ENCODE measurements at regions not wholly inside any gene's neighbourhood (a gene's known extent, or its start where the extent isn't known, plus 50 kb on each side); places are given as distances from the start of the nearest gene placed in this dataset.
"Not testable (repeated sequence)": the region's sequence is repeated elsewhere in the genome, so short reads cannot be mapped to it uniquely, and the experiment has no call there.

DNA sequence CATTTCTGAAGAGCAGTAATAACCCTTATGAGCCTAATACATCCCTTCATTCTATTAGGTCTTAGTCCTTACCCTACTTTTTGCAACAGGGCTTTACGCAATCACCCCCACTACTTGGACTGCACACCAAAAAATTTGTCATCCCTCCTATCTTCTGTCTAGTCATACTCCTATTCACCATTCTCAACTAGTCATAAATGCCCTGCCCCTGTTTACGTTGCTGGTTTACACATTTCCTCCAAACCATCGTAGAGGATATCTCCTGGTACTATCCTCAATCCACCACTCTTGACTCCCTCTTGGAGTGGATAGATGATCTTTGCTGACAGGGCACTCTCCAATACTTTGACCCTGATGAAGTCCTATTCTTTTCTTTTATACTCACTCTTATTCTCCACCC is 98.2 kb upstream of the CCNG1 start:
- Histone ChIP-seq H3K9me3 (no peaks in the 10 kb centered on the region), H3K27me3 (replicated peaks; ENCODE audit: control insufficient read depth, insufficient read depth, low read length) (no peaks in the 10 kb centered on the region), H3K4me3 (ENCODE audit: low read depth, low read length) (no peak overlapping the region), H3K36me3 (ENCODE audit: control insufficient read depth, insufficient read depth, low read length) (no peaks in the 10 kb centered on the region), H3K4me1 (no peaks in the 10 kb centered on the region)
- H3K27ac Mint-ChIP-seq (ENCODE audit: unreplicated experiment): no peak overlapping the region
- intact Hi-C loops (cut with micrococcal nuclease; ENCODE audit: unreplicated experiment): no loop called here
- no TSS peak for BruUV-seq (replicated peaks)
- H3K27me3 Mint-ChIP-seq (ENCODE audit: insufficient read depth, unreplicated experiment): no peaks in the 10 kb centered on the region
- peaks cover 8% of the 10 kb centered on the region for H3K4me1 Mint-ChIP-seq (ENCODE audit: low read depth, unreplicated experiment)
- no peaks in the 10 kb centered on the region for H3K36me3 Mint-ChIP-seq (ENCODE audit: insufficient read depth, unreplicated experiment)
- H3K4me3 Mint-ChIP-seq (ENCODE audit: unreplicated experiment): no peak overlapping the region
- ChIA-PET POLR2A (no interaction called here), CTCF (no interaction called here)
- DNase-seq: no peak
- TF ChIP-seq CTCF (IDR thresholded peaks at IDR 0.05; ENCODE audit: insufficient read depth in 1 of 2, low read depth in 1 of 2, low read length in 1 of 2, severe bottlenecking in 1 of 2, unreplicated experiment in 1 of 2): no peak
- peaks cover 20% of the 10 kb centered on the region for H3K9me3 Mint-ChIP-seq (ENCODE audit: unreplicated experiment)

GRCh38 chr5:163340378-163340777 is 97.0 kb upstream of the CCNG1 start:
- H3K4me1 Mint-ChIP-seq (ENCODE audit: low read depth, unreplicated experiment); H3K4me3 ChIP-seq (ENCODE audit: low read depth, low read length); H3K36me3 ChIP-seq (ENCODE audit: control insufficient read depth, insufficient read depth, low read length); H3K27me3 Mint-ChIP-seq (ENCODE audit: insufficient read depth, unreplicated experiment); H3K9me3 Mint-ChIP-seq (ENCODE audit: unreplicated experiment); H3K4me3 Mint-ChIP-seq (ENCODE audit: unreplicated experiment); intact Hi-C loops (cut with micrococcal nuclease; ENCODE audit: unreplicated experiment); POLR2A ChIA-PET; H3K27me3 ChIP-seq (replicated peaks; ENCODE audit: control insufficient read depth, insufficient read depth, low read length); DNase-seq; BruUV-seq (replicated peaks); H3K27ac Mint-ChIP-seq (ENCODE audit: unreplicated experiment); H3K36me3 Mint-ChIP-seq (ENCODE audit: insufficient read depth, unreplicated experiment); H3K4me1 ChIP-seq; H3K9me3 ChIP-seq; CTCF ChIA-PET: not testable (repeated sequence)

DNA sequence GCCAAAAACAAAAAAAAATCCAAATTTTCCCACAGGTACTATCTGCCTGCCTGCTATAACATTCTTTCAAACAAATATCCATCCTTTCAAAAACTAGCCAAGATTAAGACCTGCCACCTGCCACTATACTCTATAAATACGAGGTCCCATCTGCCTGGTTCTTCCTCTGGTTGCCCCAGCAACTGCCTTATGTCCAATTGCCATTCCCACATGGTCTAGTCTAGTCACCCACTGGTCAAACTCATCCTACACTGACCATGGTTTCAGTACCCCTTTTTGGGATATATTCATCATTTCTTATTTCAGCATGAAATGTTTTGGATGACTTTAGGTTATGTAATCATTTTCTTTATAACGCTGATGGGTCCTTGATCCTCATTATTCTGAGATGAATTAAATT is 95.1 kb upstream of the CCNG1 start:
- BruUV-seq (replicated peaks): no TSS peak
- no peaks in the 10 kb centered on the region for H3K9me3 Mint-ChIP-seq (ENCODE audit: unreplicated experiment)
- H3K4me1 Mint-ChIP-seq (ENCODE audit: low read depth, unreplicated experiment): no peaks in the 10 kb centered on the region
- no peaks in the 10 kb centered on the region for H3K27me3 Mint-ChIP-seq (ENCODE audit: insufficient read depth, unreplicated experiment)
- no peaks in the 10 kb centered on the region for H3K36me3 Mint-ChIP-seq (ENCODE audit: insufficient read depth, unreplicated experiment)
- no peaks in the 10 kb centered on the region for H3K4me1 ChIP-seq
- intact Hi-C loops (cut with micrococcal nuclease; ENCODE audit: unreplicated experiment): no loop called here
- no peaks in the 10 kb centered on the region for H3K9me3 ChIP-seq
- H3K4me3 ChIP-seq (ENCODE audit: low read depth, low read length): no peak overlapping the region
- TF ChIP-seq CTCF (IDR thresholded peaks at IDR 0.05; ENCODE audit: insufficient read depth in 1 of 2, low read depth in 1 of 2, low read length in 1 of 2, severe bottlenecking in 1 of 2, unreplicated experiment in 1 of 2): no peak
- POLR2A ChIA-PET: no interaction called here
- DNase-seq: no peak
- no peaks in the 10 kb centered on the region for H3K36me3 ChIP-seq (ENCODE audit: control insufficient read depth, insufficient read depth, low read length)
- CTCF ChIA-PET: no interaction called here
- H3K27ac Mint-ChIP-seq (ENCODE audit: unreplicated experiment): no peak overlapping the region
- no peaks in the 10 kb centered on the region for H3K27me3 ChIP-seq (replicated peaks; ENCODE audit: control insufficient read depth, insufficient read depth, low read length)
- no peak overlapping the region for H3K4me3 Mint-ChIP-seq (ENCODE audit: unreplicated experiment)

DNA sequence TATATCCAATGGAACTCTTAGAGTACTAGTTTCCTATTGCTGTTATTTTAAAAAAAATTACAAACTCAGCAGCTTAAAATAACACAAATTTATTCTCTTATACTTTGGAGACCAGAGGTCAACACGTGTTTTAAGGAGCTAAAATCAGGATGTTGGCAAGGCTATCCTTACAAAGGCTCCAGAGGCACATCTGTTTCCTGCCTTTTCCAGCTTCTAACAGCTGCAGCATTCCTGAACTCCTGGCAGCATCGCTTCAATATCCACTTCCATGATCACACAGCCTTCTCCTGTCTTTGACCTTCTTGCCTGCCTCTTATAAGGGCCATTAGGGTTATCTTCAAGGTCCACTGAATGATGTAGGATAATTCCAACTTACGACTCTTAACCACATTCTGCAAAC is 92.2 kb upstream of the CCNG1 start:
- POLR2A ChIA-PET: no interaction called here
- no peaks in the 10 kb centered on the region for H3K36me3 Mint-ChIP-seq (ENCODE audit: insufficient read depth, unreplicated experiment)
- BruUV-seq (replicated peaks): no TSS peak

More for the DNA sequence above, 92.2 kb upstream of the CCNG1 start:
- CTCF ChIA-PET: no interaction called here
- no peaks in the 10 kb centered on the region for H3K4me1 Mint-ChIP-seq (ENCODE audit: low read depth, unreplicated experiment)
- DNase-seq: no peak
- no peak overlapping the region for H3K27ac Mint-ChIP-seq (ENCODE audit: unreplicated experiment)
- H3K9me3 ChIP-seq: no peaks in the 10 kb centered on the region
- H3K4me3 ChIP-seq (ENCODE audit: low read depth, low read length): no peak overlapping the region
- intact Hi-C loops (cut with micrococcal nuclease; ENCODE audit: unreplicated experiment): loop anchor here (5.0 kb wide), 1 partner anchor 1378 kb away; no protein-coding TSS in a partner anchor
- H3K27me3 ChIP-seq (replicated peaks; ENCODE audit: control insufficient read depth, insufficient read depth, low read length): no peaks in the 10 kb centered on the region
- no peak overlapping the region for H3K4me3 Mint-ChIP-seq (ENCODE audit: unreplicated experiment)
- TF ChIP-seq CTCF (IDR thresholded peaks at IDR 0.05; ENCODE audit: insufficient read depth in 1 of 2, low read depth in 1 of 2, low read length in 1 of 2, severe bottlenecking in 1 of 2, unreplicated experiment in 1 of 2): no peak
- H3K27me3 Mint-ChIP-seq (ENCODE audit: insufficient read depth, unreplicated experiment): no peaks in the 10 kb centered on the region
- H3K9me3 Mint-ChIP-seq (ENCODE audit: unreplicated experiment): no peaks in the 10 kb centered on the region
- no peaks in the 10 kb centered on the region for H3K4me1 ChIP-seq
- no peaks in the 10 kb centered on the region for H3K36me3 ChIP-seq (ENCODE audit: control insufficient read depth, insufficient read depth, low read length)

All from Caco-2 (cell line).